ENCODE measurements at regions not wholly inside any gene's neighbourhood (a gene's known extent, or its start where the extent isn't known, plus 50 kb on each side); places are given as distances from the start of the nearest gene placed in this dataset.

GRCh38 chr5:96244696-96245095 is 188.4 kb downstream of the PCSK1 start:
- WGBS, 2 donors (ENCODE audit: low coverage in 1 of 2): 77 to 92% methylated on average over 2 of the region's 2 CpGs
- TF ChIP-seq EP300 (IDR thresholded peaks at IDR 0.05): no peak
- no peak for TF ChIP-seq POLR2A (IDR thresholded peaks at IDR 0.05)
- no peak for TF ChIP-seq CTCF (IDR thresholded peaks at IDR 0.05)
- TF ChIP-seq POLR2AphosphoS5 (IDR thresholded peaks at IDR 0.05): no peak
- Histone ChIP-seq H3K27me3 (no peaks in the 10 kb centered on the region), H3K9me3 (no peaks in the 10 kb centered on the region), H3K27ac (no peak overlapping the region), H3K36me3 (no peaks in the 10 kb centered on the region), H3K4me3 (no peak overlapping the region), H3K4me1 (peaks cover 0 to 47% (median 2%) of the 10 kb centered on the region in 3 donors)
- ATAC-seq: no peak

DNA sequence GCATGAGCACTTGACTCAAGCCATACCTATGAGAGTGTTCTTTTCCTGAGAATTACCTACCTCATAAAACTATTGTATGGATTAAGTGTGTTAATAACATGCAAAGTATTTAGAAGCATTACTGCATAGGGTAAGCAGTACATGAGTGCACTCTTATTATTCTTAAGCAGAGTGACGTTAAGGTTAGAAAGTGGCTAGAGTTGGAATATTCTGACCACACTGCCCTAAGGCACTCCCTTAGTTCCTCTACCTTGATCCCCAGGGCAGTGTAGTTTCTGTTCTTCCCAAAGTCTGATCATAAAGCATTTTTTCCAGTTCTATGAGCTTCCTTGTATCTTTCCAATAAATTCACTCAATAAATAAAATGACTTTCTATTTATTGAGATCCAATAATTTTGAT is 189.2 kb downstream of the PCSK1 start:
- peaks cover 0 to 46% (median 2%) of the 10 kb centered on the region in 3 donors for H3K4me1 ChIP-seq
- H3K9me3 ChIP-seq: no peaks in the 10 kb centered on the region
- H3K27me3 ChIP-seq: no peaks in the 10 kb centered on the region
- WGBS, 2 donors (ENCODE audit: low coverage in 1 of 2): 67 to 83% methylated on average over 1 of the region's 1 CpG
- no peak overlapping the region for H3K27ac ChIP-seq
- no peak overlapping the region for H3K4me3 ChIP-seq
- H3K36me3 ChIP-seq: no peaks in the 10 kb centered on the region
- TF ChIP-seq POLR2AphosphoS5 (IDR thresholded peaks at IDR 0.05) (no peak), CTCF (IDR thresholded peaks at IDR 0.05) (no peak), POLR2A (IDR thresholded peaks at IDR 0.05) (no peak), EP300 (IDR thresholded peaks at IDR 0.05) (no peak)
- no peak for ATAC-seq

DNA sequence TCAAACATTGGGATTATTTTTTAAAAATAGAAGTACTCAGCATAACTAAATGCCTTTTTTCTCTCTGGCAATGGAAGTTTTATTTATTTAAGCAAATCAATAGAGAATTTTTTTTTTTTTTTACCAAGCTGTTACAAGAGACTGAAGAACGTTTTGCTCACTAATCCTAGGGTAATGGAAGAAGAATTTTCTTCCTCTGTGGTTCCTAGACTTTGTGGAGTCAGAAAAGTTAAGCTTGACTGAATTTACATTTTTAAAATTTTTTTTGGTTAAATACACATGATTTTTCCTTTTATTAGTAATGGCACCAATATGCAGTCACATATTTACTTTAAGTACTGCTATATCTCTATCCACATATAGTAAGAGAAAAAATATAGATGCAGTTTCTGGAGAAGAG is 189.8 kb downstream of the PCSK1 start:
- Histone ChIP-seq H3K4me3 (no peak overlapping the region), H3K27ac (no peak overlapping the region), H3K27me3 (no peaks in the 10 kb centered on the region), H3K4me1 (peaks cover 0 to 39% (median 2%) of the 10 kb centered on the region in 3 donors), H3K9me3 (no peaks in the 10 kb centered on the region), H3K36me3 (no peaks in the 10 kb centered on the region)
- ATAC-seq: no peak
- no peak for TF ChIP-seq EP300 (IDR thresholded peaks at IDR 0.05)
- TF ChIP-seq POLR2A (IDR thresholded peaks at IDR 0.05): no peak
- TF ChIP-seq CTCF (IDR thresholded peaks at IDR 0.05): no peak
- TF ChIP-seq POLR2AphosphoS5 (IDR thresholded peaks at IDR 0.05): no peak
- 18 to 27% methylated on average over 1 of the region's 1 CpG for WGBS, 2 donors (ENCODE audit: low coverage in 1 of 2)

DNA sequence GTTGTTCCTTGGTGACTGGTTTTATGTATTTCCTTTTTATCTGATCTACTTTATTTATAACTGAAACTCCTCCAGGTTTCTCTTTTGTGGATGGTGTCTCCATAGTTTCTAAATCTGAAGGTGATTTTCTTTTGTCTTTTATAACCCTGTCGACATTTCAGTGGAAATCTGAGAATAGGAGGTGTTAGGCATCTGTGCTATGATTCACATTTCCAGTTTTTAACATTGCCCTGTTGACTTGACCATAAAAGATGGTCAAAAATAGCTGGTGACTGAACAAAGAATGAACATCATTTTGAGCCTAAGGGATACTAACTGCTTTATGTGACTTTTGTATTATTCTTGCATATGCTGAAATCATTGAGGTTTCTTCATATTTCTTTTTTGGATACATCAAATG is 190.5 kb downstream of the PCSK1 start:
- ATAC-seq: no peak
- no peaks in the 10 kb centered on the region for H3K27me3 ChIP-seq
- no peaks in the 10 kb centered on the region for H3K9me3 ChIP-seq
- WGBS, 2 donors (ENCODE audit: low coverage in 1 of 2): 20 to 70% methylated on average over 1 of the region's 1 CpG
- no peak overlapping the region for H3K27ac ChIP-seq
- peaks cover 0 to 33% (median 2%) of the 10 kb centered on the region in 3 donors for H3K4me1 ChIP-seq
- H3K4me3 ChIP-seq: no peak overlapping the region
- H3K36me3 ChIP-seq: no peaks in the 10 kb centered on the region
- TF ChIP-seq CTCF (IDR thresholded peaks at IDR 0.05) (no peak), EP300 (IDR thresholded peaks at IDR 0.05) (no peak), POLR2AphosphoS5 (IDR thresholded peaks at IDR 0.05) (no peak), POLR2A (IDR thresholded peaks at IDR 0.05) (no peak)

- Histone ChIP-seq H3K36me3 (no peaks in the 10 kb centered on the region), H3K27ac (peak overlapping the region; percentile 81 to 97 (median 83)), H3K4me3 (no peak overlapping the region), H3K9me3 (no peaks in the 10 kb centered on the region), H3K27me3 (no peaks in the 10 kb centered on the region), H3K4me1 (peaks cover 7 to 36% (median 8%) of the 10 kb centered on the region in 3 donors)
- WGBS, 2 donors (ENCODE audit: low coverage in 1 of 2): 83 to 95% methylated on average over 1 of the region's 1 CpG
- TF ChIP-seq POLR2AphosphoS5 (IDR thresholded peaks at IDR 0.05): no peak
- TF ChIP-seq CTCF (IDR thresholded peaks at IDR 0.05): no peak
- no peak for TF ChIP-seq POLR2A (IDR thresholded peaks at IDR 0.05)
- TF ChIP-seq EP300 (IDR thresholded peaks at IDR 0.05): no peak
- no peak for ATAC-seq
Measured at GRCh38 chr5:96236831-96237230, 196.2 kb downstream of the PCSK1 start.

Measured in gastroesophageal sphincter (tissue), 4 donors.